Natural killer cell (primary cell): ENCODE measurements at regions not wholly inside any gene's neighbourhood (a gene's known extent, or its start where the extent isn't known, plus 50 kb on each side); places are given as distances from the start of the nearest gene placed in this dataset.

Source experiments
- ATAC-seq, 3 donors: fragments of 150-1000 bp in 2 of 3; fragments of 200-7000 bp in 1 of 3; cut with Tn5 transposase; 1 replicate in 1 of 3; 2 replicates in 2 of 3; pipeline ENCODE4 v1.10.0; 2021; ENCODE audit warnings: mild to moderate bottlenecking in 2 of 3, moderate library complexity in 2 of 3
- DNase-seq, 2 donors: peaks; one replicate each; pipeline versions ENCODE4 v3.0.0 to v3.0.0-alpha.2; 2013 to 2021; ENCODE audit warnings: mixed read lengths in 1 of 2
- H3K27ac ChIP-seq: one replicate; pipeline ENCODE4 v1.5.1; 2013; ENCODE audit warnings: mild to moderate bottlenecking, low read length
- H3K27me3 ChIP-seq: one replicate; pipeline ENCODE4 v1.6.1; 2013; ENCODE audit warnings: low read length; ENCODE audit not compliant: control insufficient read depth, insufficient read depth
- H3K36me3 ChIP-seq: one replicate; pipeline ENCODE4 v1.6.1; 2013; ENCODE audit warnings: low read length; ENCODE audit not compliant: control insufficient read depth, insufficient read depth
- H3K4me1 ChIP-seq: one replicate; pipeline ENCODE4 v1.6.1; 2013; ENCODE audit warnings: low read length; ENCODE audit not compliant: control insufficient read depth, insufficient read depth
- H3K4me3 ChIP-seq: one replicate; pipeline ENCODE4 v1.5.1; 2013; ENCODE audit warnings: low read length
- H3K9me3 ChIP-seq: one replicate; pipeline ENCODE4 v1.6.1; 2013; ENCODE audit warnings: low read length; ENCODE audit not compliant: control insufficient read depth, insufficient read depth
- H3K27ac Mint-ChIP-seq, 2 donors: one replicate each; pipeline ENCODE4 v1.8.0; 2022; ENCODE audit warnings: mild to moderate bottlenecking in 2 of 2, mixed read lengths in 2 of 2, moderate library complexity in 1 of 2
- H3K27me3 Mint-ChIP-seq, 2 donors: one replicate each; pipeline ENCODE4 v1.8.0; 2022; ENCODE audit warnings: low read depth in 2 of 2, mixed read lengths in 2 of 2
- H3K36me3 Mint-ChIP-seq: one replicate; pipeline ENCODE4 v1.8.0; 2022; ENCODE audit warnings: mixed read lengths
- H3K4me1 Mint-ChIP-seq, 2 donors: one replicate each; pipeline ENCODE4 v1.8.0; 2022; ENCODE audit warnings: mixed read lengths in 2 of 2
- H3K4me3 Mint-ChIP-seq: one replicate; pipeline ENCODE4 v1.8.0; 2022; ENCODE audit warnings: mild to moderate bottlenecking, moderate library complexity, mixed read lengths
- H3K9me3 Mint-ChIP-seq, 2 donors: one replicate each; pipeline ENCODE4 v1.8.0; 2022; ENCODE audit warnings: mixed read lengths in 2 of 2
- WGBS: methylation state at CpG from one replicate; pipeline ENCODE4 v1.1.7; 2013; ENCODE audit warnings: missing lambda C conversion rate; ENCODE audit not compliant: insufficient coverage; 5-methylcytosine and 5-hydroxymethylcytosine counted together
- intact Hi-C: fragments of 100-400 bp; cut with micrococcal nuclease; formaldehyde crosslinking; loops from one replicate; pipeline ENCODE4 v1.14.2; 2022
- TF ChIP-seq, protein P1 (sequence below): fragments of 200-600 bp; IDR thresholded peaks from one replicate; pipeline ENCODE4 v1.8.0; 2022; ENCODE audit warnings: antibody characterized with exemption

DNA sequence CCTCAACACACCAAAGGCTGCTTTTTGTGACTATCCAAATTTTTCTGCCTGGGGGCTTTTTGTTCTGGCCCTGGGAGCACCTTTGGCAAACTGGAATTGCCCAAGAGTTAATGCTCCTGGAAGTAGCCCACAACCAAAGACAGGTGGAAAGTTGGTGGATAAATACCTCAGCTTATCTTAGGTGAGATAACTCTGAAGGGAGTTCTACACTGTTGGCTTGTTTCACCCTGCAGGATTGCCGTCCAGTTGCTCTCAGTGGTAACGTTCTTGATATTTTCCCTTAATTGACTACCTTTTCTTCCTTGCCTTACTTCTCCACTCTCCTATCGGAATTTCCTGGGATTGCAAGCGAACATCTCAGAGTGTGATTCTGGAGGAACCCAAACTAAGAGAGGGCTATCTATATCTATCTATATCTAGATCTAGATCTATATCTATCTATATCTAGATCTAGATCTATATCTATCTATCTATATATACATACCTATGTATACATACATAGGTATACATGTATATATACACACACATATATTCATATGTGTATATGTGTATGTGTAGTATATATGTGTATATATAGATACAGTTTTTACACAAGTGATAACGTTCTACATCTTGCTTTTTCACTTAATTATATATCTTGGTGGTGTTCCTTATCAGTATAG lies 82.6 kb upstream of the DHX15 start:
- 100% methylated on average over 3 of the region's 5 CpGs for WGBS

DNA sequence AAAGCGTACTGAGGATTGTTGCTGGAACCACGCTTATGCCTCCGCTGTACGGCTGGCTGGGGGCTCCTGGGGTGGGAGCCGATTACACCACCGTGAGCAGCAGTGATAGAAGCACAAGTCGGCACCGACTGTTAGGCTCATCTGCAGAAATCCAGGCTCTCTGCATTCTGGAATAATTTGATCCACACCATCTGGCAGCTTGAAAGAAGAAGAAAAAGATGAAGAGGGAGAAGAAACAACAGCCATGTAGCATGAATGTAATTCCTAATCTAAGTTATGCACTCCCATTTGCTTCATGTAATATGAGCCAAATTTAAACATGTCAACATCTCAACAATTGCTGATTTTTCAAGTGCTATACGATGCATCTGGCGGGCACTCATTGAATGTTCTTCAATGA lies 84.6 kb upstream of the DHX15 start:
- Mint-ChIP-seq H3K9me3 (no peaks in the 10 kb centered on the region), H3K4me1 (peaks cover 0 to 5% of the 10 kb centered on the region in 2 donors), H3K4me3 (no peak overlapping the region), H3K27me3 (peaks cover 5 to 9% of the 10 kb centered on the region in 2 donors), H3K27ac (no peak overlapping the region), H3K36me3 (no peaks in the 10 kb centered on the region)
- H3K4me3 ChIP-seq: no peak overlapping the region
- no peaks in the 10 kb centered on the region for H3K4me1 ChIP-seq
- DNase-seq: no peak
- TF ChIP-seq, protein P1, sequence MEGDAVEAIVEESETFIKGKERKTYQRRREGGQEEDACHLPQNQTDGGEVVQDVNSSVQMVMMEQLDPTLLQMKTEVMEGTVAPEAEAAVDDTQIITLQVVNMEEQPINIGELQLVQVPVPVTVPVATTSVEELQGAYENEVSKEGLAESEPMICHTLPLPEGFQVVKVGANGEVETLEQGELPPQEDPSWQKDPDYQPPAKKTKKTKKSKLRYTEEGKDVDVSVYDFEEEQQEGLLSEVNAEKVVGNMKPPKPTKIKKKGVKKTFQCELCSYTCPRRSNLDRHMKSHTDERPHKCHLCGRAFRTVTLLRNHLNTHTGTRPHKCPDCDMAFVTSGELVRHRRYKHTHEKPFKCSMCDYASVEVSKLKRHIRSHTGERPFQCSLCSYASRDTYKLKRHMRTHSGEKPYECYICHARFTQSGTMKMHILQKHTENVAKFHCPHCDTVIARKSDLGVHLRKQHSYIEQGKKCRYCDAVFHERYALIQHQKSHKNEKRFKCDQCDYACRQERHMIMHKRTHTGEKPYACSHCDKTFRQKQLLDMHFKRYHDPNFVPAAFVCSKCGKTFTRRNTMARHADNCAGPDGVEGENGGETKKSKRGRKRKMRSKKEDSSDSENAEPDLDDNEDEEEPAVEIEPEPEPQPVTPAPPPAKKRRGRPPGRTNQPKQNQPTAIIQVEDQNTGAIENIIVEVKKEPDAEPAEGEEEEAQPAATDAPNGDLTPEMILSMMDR: no peak
- no peaks in the 10 kb centered on the region for H3K36me3 ChIP-seq
- 93% methylated on average over 9 of the region's 10 CpGs for WGBS
- H3K9me3 ChIP-seq: no peaks in the 10 kb centered on the region
- no peak for ATAC-seq
- no peaks in the 10 kb centered on the region for H3K27me3 ChIP-seq
- no peak overlapping the region for H3K27ac ChIP-seq
- intact Hi-C loops: no loop called here

More for the DNA sequence above, 82.6 kb upstream of the DHX15 start:
- TF ChIP-seq, protein P1: no peak
- H3K36me3 Mint-ChIP-seq: no peaks in the 10 kb centered on the region
- H3K27ac ChIP-seq: no peak overlapping the region
- no peaks in the 10 kb centered on the region for H3K4me1 ChIP-seq
- no peaks in the 10 kb centered on the region for H3K36me3 ChIP-seq
- no peak for DNase-seq
- H3K27ac Mint-ChIP-seq: no peak overlapping the region
- H3K4me1 Mint-ChIP-seq: peaks cover 0 to 4% of the 10 kb centered on the region in 2 donors
- no peaks in the 10 kb centered on the region for H3K9me3 Mint-ChIP-seq
- no peak overlapping the region for H3K4me3 Mint-ChIP-seq
- no peak overlapping the region for H3K4me3 ChIP-seq
- no peak for ATAC-seq
- peaks cover 7% of the 10 kb centered on the region in 2 donors for H3K27me3 Mint-ChIP-seq
- intact Hi-C loops: no loop called here
- H3K27me3 ChIP-seq: no peaks in the 10 kb centered on the region
- H3K9me3 ChIP-seq: no peaks in the 10 kb centered on the region

DNA sequence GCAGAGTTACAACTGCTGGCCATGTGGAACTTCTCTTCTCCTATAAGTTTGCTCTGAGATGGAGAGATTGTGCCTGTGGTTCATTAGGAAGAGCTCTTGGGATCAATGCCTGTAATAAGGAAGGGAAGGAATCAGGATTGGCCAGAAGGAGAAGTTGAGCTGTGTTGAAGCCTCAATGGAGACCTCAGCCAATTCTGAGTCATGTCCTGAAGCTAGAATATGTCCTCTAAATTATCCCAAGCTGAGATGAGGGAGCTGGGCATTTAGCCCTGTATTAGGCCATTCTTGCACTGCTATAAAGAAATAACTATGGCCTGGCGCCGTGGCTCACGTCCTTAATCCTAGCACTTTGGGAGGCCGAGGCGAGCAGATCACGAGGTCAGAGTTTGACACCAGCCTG lies 85.4 kb upstream of the DHX15 start:
- DNase-seq (no peak), ATAC-seq (no peak)
- Histone ChIP-seq H3K27me3 (no peaks in the 10 kb centered on the region), H3K4me1 (no peaks in the 10 kb centered on the region), H3K36me3 (no peaks in the 10 kb centered on the region), H3K27ac (no peak overlapping the region), H3K4me3 (no peak overlapping the region), H3K9me3 (no peaks in the 10 kb centered on the region)
- intact Hi-C loops: no loop called here
- H3K4me1 Mint-ChIP-seq: peaks cover 0 to 5% of the 10 kb centered on the region in 2 donors
- 94% methylated on average over 6 of the region's 6 CpGs for WGBS
- no peaks in the 10 kb centered on the region for H3K36me3 Mint-ChIP-seq
- TF ChIP-seq, protein P1: no peak
- no peaks in the 10 kb centered on the region for H3K9me3 Mint-ChIP-seq
- peaks cover 7 to 9% of the 10 kb centered on the region in 2 donors for H3K27me3 Mint-ChIP-seq
- no peak overlapping the region for H3K27ac Mint-ChIP-seq
- no peak overlapping the region for H3K4me3 Mint-ChIP-seq

DNA sequence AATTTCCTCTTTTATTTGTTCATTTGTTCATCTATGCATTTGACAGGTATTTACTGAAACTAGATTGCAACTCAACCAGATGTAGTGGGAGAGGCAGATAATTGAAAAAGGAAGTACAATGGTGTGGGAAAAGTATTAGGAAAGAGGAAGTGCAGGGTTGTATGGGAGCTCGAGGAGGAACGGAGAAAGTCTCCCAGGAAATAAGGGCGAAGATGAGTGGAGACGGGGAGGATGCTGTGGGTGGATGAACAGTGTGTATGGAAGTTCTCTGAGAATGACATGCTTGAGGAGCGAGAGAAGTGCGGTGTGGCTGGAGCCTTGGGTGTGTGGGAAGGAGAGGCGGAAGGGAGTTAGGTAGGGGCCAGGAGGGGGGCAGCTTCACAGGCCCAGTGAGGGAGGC lies 87.5 kb upstream of the DHX15 start:
- Mint-ChIP-seq H3K27me3 (peaks cover 7 to 10% of the 10 kb centered on the region in 2 donors), H3K4me3 (no peak overlapping the region), H3K27ac (no peak overlapping the region), H3K9me3 (peaks cover 0 to 3% of the 10 kb centered on the region in 2 donors), H3K36me3 (no peaks in the 10 kb centered on the region), H3K4me1 (peaks cover 0 to 5% of the 10 kb centered on the region in 2 donors)
- TF ChIP-seq, protein P1: no peak
- Histone ChIP-seq H3K36me3 (no peaks in the 10 kb centered on the region), H3K4me3 (no peak overlapping the region), H3K27me3 (no peaks in the 10 kb centered on the region), H3K27ac (no peak overlapping the region), H3K9me3 (no peaks in the 10 kb centered on the region), H3K4me1 (no peaks in the 10 kb centered on the region)
- DNase-seq: no peak
- no peak for ATAC-seq
- intact Hi-C loops: no loop called here
- 65% methylated on average over 7 of the region's 7 CpGs for WGBS
